ENCODE measurements at regions not wholly inside any gene's neighbourhood (a gene's known extent, or its start where the extent isn't known, plus 50 kb on each side); places are given as distances from the start of the nearest gene placed in this dataset.

- TF ChIP-seq POLR2A (IDR thresholded peaks at IDR 0.05; ENCODE audit: low read depth) = no peak
- no peak for TF ChIP-seq CTCF (IDR thresholded peaks at IDR 0.05)
- no peak for TF ChIP-seq POLR2AphosphoS5 (IDR thresholded peaks at IDR 0.05)
Measured at GRCh38 chr9:28332648-28333047, 759.4 kb upstream of the C9orf72 start.

Measured in esophagus muscularis mucosa (tissue), 3 donors.